Lung (tissue), 11 donors: ENCODE measurements at regions not wholly inside any gene's neighbourhood (a gene's known extent, or its start where the extent isn't known, plus 50 kb on each side); places are given as distances from the start of the nearest gene placed in this dataset.

Source experiments
- ATAC-seq: fragments of 200-7000 bp; cut with Tn5 transposase; one replicate; pipeline ENCODE4 v1.9.1; 2020; ENCODE audit warnings: moderate number of reproducible peaks; ENCODE audit not compliant: insufficient read depth, low FRiP score
- DNase-seq, 3 donors: peaks; one replicate each; pipeline ENCODE4 v3.0.0-alpha.2; 2013 to 2017
- H3K27ac ChIP-seq, 2 donors: one replicate each; pipeline ENCODE4 v1.5.1; 2013; ENCODE audit warnings: mild to moderate bottlenecking in 2 of 2, moderate library complexity in 2 of 2, control low read depth in 1 of 2, inconsistent platforms in 1 of 2, low read depth in 1 of 2, low read length in 1 of 2
- H3K27me3 ChIP-seq, 3 donors: one replicate each; pipeline ENCODE4 v1.5.1; 2013; ENCODE audit warnings: low read length in 2 of 3; ENCODE audit not compliant: control insufficient read depth in 3 of 3, insufficient read depth in 3 of 3
- H3K36me3 ChIP-seq, 4 donors: one replicate each; pipeline ENCODE4 v1.5.1; 2013; ENCODE audit warnings: low read length in 4 of 4, mild to moderate bottlenecking in 1 of 4, moderate library complexity in 1 of 4; ENCODE audit not compliant: control insufficient read depth in 4 of 4, insufficient read depth in 4 of 4
- H3K4me1 ChIP-seq, 5 donors: one replicate each; pipeline ENCODE4 v1.5.1; 2013; ENCODE audit warnings: low read length in 5 of 5, mild to moderate bottlenecking in 2 of 5, moderate library complexity in 1 of 5; ENCODE audit not compliant: control insufficient read depth in 5 of 5, insufficient read depth in 5 of 5
- H3K4me3 ChIP-seq: one replicate; pipeline ENCODE4 v1.5.1; 2013; ENCODE audit warnings: mild to moderate bottlenecking, control low read depth, moderate library complexity
- H3K9ac ChIP-seq, 2 donors: one replicate each; pipeline ENCODE4 v1.5.1; 2013; ENCODE audit warnings: low read length in 2 of 2, control low read depth in 1 of 2; ENCODE audit not compliant: insufficient read depth in 1 of 2
- H3K9me3 ChIP-seq, 4 donors: one replicate each; pipeline ENCODE4 v1.5.1; 2013; ENCODE audit warnings: low read length in 3 of 4, mild to moderate bottlenecking in 1 of 4, moderate library complexity in 1 of 4; ENCODE audit not compliant: control insufficient read depth in 4 of 4, insufficient read depth in 3 of 4
- WGBS, 2 donors: extraction: QIAGEN DNeasy Blood & Tissue Kit; methylation state at CpG; one replicate each; pipeline ENCODE4 v1.1.7; 2013; 5-methylcytosine and 5-hydroxymethylcytosine counted together
- TF ChIP-seq, protein P1 (sequence below): IDR thresholded peaks from 2 replicates; pipeline ENCODE4 v1.5.1; 2012; ENCODE audit warnings: mild to moderate bottlenecking; ENCODE audit errors: control extremely low read depth, extremely low read depth
- donor health status: control.
- donor health status: control.
- donor health status: Bipolar disorder and iron deficiency.
- donor health status: healthy.
- donor health status: DM: yes; HTN: yes; CAD: no.

DNA sequence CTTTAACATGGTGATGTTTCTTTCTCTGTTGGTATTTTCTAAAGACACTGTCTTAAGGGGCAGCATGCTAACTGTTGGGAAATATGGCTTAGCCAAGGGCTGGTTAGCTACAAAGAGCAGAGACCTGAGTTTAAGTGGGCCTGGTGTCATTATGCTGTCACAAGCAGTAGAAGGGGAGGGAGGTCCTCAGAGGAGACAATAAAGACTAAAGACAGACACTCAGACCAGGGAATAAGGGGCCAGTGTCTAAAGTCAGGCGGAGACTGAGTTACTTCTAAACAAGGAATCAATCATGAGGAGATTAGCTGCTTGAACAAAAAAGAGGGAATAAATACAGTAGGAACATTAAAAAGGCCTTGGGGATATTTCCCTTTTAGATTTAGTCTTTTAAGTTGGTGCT, 142.7 kb upstream of the DPPA4 start:
- no peak for ATAC-seq
- no peak for DNase-seq
- 28 to 77% methylated on average over 1 of the region's 1 CpG for WGBS, 2 donors
- H3K9me3 ChIP-seq, result no peaks in the 10 kb centered on the region
- H3K36me3 ChIP-seq, result no peaks in the 10 kb centered on the region
- no peaks in the 10 kb centered on the region for H3K27me3 ChIP-seq
- no peak overlapping the region for H3K4me3 ChIP-seq
- H3K9ac ChIP-seq, result no peak overlapping the region
- H3K4me1 ChIP-seq, result no peaks in the 10 kb centered on the region
- no peak overlapping the region for H3K27ac ChIP-seq
- TF ChIP-seq, protein P1, sequence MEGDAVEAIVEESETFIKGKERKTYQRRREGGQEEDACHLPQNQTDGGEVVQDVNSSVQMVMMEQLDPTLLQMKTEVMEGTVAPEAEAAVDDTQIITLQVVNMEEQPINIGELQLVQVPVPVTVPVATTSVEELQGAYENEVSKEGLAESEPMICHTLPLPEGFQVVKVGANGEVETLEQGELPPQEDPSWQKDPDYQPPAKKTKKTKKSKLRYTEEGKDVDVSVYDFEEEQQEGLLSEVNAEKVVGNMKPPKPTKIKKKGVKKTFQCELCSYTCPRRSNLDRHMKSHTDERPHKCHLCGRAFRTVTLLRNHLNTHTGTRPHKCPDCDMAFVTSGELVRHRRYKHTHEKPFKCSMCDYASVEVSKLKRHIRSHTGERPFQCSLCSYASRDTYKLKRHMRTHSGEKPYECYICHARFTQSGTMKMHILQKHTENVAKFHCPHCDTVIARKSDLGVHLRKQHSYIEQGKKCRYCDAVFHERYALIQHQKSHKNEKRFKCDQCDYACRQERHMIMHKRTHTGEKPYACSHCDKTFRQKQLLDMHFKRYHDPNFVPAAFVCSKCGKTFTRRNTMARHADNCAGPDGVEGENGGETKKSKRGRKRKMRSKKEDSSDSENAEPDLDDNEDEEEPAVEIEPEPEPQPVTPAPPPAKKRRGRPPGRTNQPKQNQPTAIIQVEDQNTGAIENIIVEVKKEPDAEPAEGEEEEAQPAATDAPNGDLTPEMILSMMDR, result no peak

DNA sequence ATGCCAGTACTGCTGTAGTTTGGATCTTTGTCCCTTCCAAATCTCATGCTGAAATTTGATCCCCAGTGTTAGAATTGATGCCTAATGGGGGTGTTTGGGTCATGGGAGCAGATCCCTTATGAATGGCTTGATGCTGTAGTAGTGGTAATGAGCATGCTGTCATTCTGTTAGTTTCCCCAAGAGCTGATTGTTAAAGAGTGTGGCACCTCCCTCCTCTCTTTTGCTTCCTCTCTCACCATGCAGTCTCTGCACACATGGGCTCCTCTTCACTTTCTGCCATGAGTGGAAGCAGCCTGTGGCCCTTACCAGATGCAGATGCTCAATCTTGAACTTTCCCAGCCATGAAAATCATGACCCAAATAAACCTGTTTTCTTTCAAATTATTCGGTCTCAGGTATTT, 141.3 kb upstream of the DPPA4 start:
- TF ChIP-seq, protein P1, result no peak
- Histone ChIP-seq H3K27me3 (no peaks in the 10 kb centered on the region), H3K36me3 (no peaks in the 10 kb centered on the region), H3K9me3 (no peaks in the 10 kb centered on the region), H3K27ac (no peak overlapping the region), H3K9ac (no peak overlapping the region), H3K4me3 (no peak overlapping the region), H3K4me1 (no peaks in the 10 kb centered on the region)
- DNase-seq, result no peak
- 83 to 94% methylated on average over 1 of the region's 1 CpG for WGBS, 2 donors
- no peak for ATAC-seq

DNA sequence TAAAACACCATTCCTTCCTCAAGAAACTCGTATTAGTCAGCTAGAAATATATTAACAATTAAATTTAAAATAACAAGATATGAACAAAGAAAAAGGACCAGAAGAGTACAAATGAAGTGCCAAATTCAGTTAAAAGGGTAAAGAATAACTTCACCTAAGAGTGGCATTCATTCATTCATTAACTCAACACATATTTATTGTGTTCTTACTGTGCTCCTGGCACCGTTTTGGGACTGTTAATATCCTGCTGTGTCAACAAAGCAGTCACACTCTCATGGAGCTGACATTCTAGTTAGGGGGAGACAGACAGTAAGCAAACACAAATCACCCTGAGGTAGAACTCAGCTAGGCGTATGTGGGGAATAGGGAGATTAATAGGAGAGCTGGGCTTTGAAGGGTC, 123.6 kb upstream of the DPPA4 start:
- DNase-seq (no peak), ATAC-seq (no peak)
- H3K9ac ChIP-seq, result no peak overlapping the region
- 60 to 63% methylated on average over 3 of the region's 3 CpGs for WGBS, 2 donors
- H3K27ac ChIP-seq, result no peak overlapping the region
- TF ChIP-seq, protein P1, result no peak
- no peaks in the 10 kb centered on the region for H3K4me1 ChIP-seq
- no peaks in the 10 kb centered on the region for H3K27me3 ChIP-seq
- H3K36me3 ChIP-seq, result no peaks in the 10 kb centered on the region
- H3K4me3 ChIP-seq, result no peak overlapping the region
- H3K9me3 ChIP-seq, result no peaks in the 10 kb centered on the region

DNA sequence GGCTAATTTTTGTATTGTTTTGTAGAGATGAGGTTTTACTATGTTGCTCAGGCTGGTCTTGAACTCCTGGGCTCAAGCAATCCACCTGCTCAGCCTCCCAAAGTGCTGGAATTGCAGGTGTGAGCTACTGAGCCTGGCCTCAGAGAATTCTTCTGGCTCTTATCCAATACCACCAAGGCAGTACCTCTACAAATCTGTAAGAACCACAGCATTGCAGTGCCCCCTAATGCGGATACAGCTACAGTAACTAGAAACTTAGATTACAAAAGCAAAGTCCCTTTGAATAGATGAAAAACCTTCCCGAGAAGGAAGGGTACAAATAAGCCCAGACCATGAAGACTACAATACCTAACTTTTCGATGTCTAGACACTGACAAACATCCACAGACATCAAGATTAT, 107.9 kb upstream of the DPPA4 start:
- Histone ChIP-seq H3K4me3 (no peak overlapping the region), H3K9ac (no peak overlapping the region), H3K27ac (no peak overlapping the region), H3K4me1 (no peaks in the 10 kb centered on the region), H3K36me3 (no peaks in the 10 kb centered on the region), H3K9me3 (peaks cover 0 to 9% (median 0%) of the 10 kb centered on the region in 4 donors), H3K27me3 (no peaks in the 10 kb centered on the region)
- TF ChIP-seq, protein P1, result no peak
- ATAC-seq (no peak), DNase-seq (no peak)
- 83 to 84% methylated on average over 3 of the region's 3 CpGs for WGBS, 2 donors
